Activated naive CD8-positive, alpha-beta T cell treated with anti-CD3 and anti-CD28 coated beads, Interleukin-2, amount 10 ng/mL, durations not matched to agents 7 days and 5 days (primary cell): ENCODE measurements at regions not wholly inside any gene's neighbourhood (a gene's known extent, or its start where the extent isn't known, plus 50 kb on each side); places are given as distances from the start of the nearest gene placed in this dataset.

Experiments used
- ATAC-seq: fragments of 150-1000 bp; cut with Tn5 transposase; one replicate; pipeline ENCODE4 v1.10.0; 2021; ENCODE audit warnings: low read depth, moderate library complexity
- POLR2A ChIA-PET: fragments of 350-600 bp; sonication (Branson Sonifier 250); formaldehyde crosslinking; loops from one replicate; lab custom pipeline; 2021; ENCODE audit warnings: antibody characterized with exemption; lab: Charles Lee
- DNase-seq: peaks from one replicate; pipeline ENCODE4 v3.0.0; 2021
- H3K27ac Mint-ChIP-seq: one replicate; pipeline ENCODE4 v1.8.0; 2022; ENCODE audit warnings: mild to moderate bottlenecking, mixed read lengths
- H3K27me3 Mint-ChIP-seq: one replicate; pipeline ENCODE4 v1.8.0; 2022; ENCODE audit warnings: mild to moderate bottlenecking, moderate library complexity, mixed read lengths
- H3K36me3 Mint-ChIP-seq: one replicate; pipeline ENCODE4 v1.8.0; 2021; ENCODE audit warnings: mild to moderate bottlenecking, mixed read lengths
- H3K4me1 Mint-ChIP-seq: one replicate; pipeline ENCODE4 v1.8.0; 2021; ENCODE audit warnings: mixed read lengths
- H3K4me3 Mint-ChIP-seq: one replicate; pipeline ENCODE4 v1.8.0; 2022; ENCODE audit warnings: mild to moderate bottlenecking, moderate library complexity, mixed read lengths
- H3K9me3 Mint-ChIP-seq: one replicate; pipeline ENCODE4 v1.8.0; 2021; ENCODE audit warnings: mixed read lengths

DNA sequence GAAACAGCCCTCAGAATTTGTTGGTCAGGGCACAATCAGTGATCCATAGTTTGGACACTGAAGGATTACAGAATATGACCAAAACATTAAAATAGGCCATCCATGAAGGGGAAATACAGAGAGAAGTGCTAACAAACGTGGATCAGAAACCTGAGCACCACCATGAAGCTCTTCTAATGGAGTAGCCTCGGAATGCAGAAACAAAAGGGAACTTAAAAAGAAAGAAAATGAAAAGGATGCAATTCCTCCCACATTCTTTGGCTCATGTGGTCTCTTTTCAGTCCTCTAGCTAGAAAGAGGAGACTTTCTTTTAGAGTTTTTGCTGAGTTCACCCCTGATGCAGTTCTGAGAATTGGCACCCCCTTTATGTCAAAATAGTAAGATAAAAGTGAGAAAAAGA, 989.8 kb upstream of the B3GALT2 start:
- Mint-ChIP-seq H3K27ac (no peak overlapping the region), H3K4me3 (no peak overlapping the region), H3K27me3 (no peaks in the 10 kb centered on the region), H3K36me3 (no peaks in the 10 kb centered on the region), H3K9me3 (no peaks in the 10 kb centered on the region), H3K4me1 (no peaks in the 10 kb centered on the region)
- DNase-seq (no peak), ATAC-seq (no peak)
- POLR2A ChIA-PET = no interaction called here

DNA sequence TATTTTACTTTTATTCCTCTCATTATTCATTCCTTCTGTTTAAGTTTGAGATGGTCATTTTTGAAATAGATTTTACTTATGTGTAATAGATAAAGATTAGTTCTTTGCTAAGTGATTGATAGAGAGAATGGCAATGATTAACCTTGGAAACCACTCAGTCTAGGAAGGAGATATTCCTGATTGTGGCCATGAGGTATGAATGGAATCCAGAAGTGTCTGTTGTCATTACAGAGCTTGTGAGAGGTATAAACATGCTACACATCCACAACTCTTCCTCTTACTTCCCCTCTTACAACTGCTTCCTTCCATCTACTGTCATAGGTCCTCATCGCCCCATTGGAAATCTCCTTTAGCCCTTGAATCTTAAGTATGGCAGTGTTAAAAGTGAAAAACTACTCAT, 988.8 kb upstream of the B3GALT2 start:
- Mint-ChIP-seq H3K4me3 (no peak overlapping the region), H3K27me3 (no peaks in the 10 kb centered on the region), H3K36me3 (no peaks in the 10 kb centered on the region), H3K4me1 (no peaks in the 10 kb centered on the region), H3K9me3 (peaks cover 1% of the 10 kb centered on the region), H3K27ac (no peak overlapping the region)
- DNase-seq = no peak
- POLR2A ChIA-PET = no interaction called here
- no peak for ATAC-seq

DNA sequence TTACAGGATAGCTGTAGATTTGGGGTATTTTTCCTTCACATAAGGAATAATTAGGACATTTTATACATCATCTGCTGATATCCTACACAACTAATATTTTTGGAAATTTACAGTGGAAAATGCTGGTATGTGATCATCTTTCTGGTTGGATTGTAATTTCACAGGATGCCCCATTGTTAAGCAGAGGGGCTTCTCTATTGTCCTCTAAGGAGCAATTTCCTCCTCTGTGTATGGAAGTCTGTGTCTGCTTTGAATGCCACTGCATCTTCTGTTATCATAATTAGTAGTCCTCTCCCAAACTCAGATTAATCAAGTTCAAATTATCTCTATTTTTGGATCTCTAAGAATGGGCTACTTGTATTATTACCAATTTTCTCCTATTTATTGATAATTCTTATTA, 988.1 kb upstream of the B3GALT2 start:
- no peak overlapping the region for H3K4me3 Mint-ChIP-seq
- H3K4me1 Mint-ChIP-seq = no peaks in the 10 kb centered on the region
- DNase-seq (no peak), ATAC-seq (no peak)
- H3K27me3 Mint-ChIP-seq = no peaks in the 10 kb centered on the region
- H3K36me3 Mint-ChIP-seq = no peaks in the 10 kb centered on the region
- H3K9me3 Mint-ChIP-seq = peaks cover 1% of the 10 kb centered on the region
- no peak overlapping the region for H3K27ac Mint-ChIP-seq
- POLR2A ChIA-PET = no interaction called here

DNA sequence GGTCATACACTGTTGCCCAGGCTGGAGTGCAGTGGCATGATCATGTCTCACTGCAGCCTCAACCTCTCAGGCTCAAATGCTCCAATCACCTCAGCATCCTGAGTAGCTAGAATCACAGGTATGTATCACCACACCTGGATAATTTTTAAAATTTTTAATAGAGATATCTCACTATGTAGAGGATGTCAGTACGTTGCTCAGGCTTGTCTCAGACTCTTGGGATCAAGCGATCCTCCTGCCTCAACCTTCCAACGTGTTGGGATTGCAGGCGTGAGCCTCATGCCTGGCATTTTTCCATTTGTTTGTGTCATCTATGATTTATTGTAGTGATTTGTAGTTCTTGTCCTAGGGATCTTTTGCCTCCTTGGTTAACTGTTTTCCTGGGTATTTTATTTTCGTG, 985.2 kb upstream of the B3GALT2 start:
- Mint-ChIP-seq H3K27ac (no peak overlapping the region), H3K27me3 (no peaks in the 10 kb centered on the region), H3K9me3 (peaks cover 3% of the 10 kb centered on the region), H3K4me3 (no peak overlapping the region), H3K36me3 (no peaks in the 10 kb centered on the region), H3K4me1 (no peaks in the 10 kb centered on the region)
- DNase-seq (no peak), ATAC-seq (no peak)
- POLR2A ChIA-PET = no interaction called here

DNA sequence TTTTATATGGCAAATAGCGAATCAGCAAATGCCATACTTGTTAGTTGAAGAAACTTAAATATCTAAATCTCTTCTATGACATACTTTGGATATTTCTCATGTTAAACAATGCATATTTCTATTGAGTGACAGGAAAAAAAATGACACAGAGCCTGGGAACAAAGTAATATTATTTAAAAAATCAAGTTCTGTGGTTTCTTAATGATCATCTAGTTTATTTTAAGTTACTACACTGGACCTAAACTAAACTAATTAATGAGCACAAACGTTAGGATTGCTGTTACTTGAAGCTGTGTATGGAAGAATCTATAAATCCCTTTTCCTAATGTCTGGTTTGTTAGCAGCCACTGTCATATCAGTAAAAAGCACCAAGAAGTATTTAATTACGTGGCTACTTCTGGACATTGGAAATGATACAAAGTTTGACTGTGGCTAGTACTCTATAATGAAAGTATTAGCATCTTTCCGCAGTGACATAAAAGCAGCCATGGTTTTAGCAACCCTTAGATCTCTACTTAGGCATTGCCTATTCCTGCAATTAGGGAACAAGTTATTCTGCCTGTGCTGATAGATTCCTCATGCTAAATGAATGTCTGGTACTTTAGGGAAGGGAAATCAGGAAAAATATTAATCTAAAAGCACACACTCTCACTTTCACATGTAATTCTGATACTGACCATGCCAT, 981.7 kb upstream of the B3GALT2 start:
- Mint-ChIP-seq H3K4me1 (no peaks in the 10 kb centered on the region), H3K27me3 (no peaks in the 10 kb centered on the region), H3K4me3 (no peak overlapping the region), H3K9me3 (peaks cover 3% of the 10 kb centered on the region), H3K27ac (no peak overlapping the region), H3K36me3 (peaks cover 2% of the 10 kb centered on the region)
- ATAC-seq (no peak), DNase-seq (no peak)
- POLR2A ChIA-PET = no interaction called here

DNA sequence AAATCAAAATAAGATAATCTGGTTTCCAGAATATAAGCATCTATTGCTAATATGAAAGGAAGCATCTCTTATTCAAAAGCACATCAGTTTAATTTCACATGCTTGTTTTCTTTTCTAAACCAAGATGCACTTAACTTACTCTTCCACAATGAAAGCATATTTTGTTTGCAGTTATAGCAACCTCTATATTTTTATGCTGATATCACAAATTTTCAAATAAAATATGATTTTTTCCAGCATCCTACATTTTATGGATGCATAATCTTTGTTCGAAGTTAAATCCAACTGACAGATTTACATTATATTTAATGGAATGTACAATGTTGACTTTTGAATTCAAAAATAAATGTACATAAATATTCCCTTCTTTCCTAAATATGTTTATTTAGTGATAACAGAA, 978.3 kb upstream of the B3GALT2 start:
- H3K27me3 Mint-ChIP-seq = no peaks in the 10 kb centered on the region
- H3K36me3 Mint-ChIP-seq = peaks cover 2% of the 10 kb centered on the region
- DNase-seq = no peak
- POLR2A ChIA-PET = no interaction called here
- H3K4me1 Mint-ChIP-seq = no peaks in the 10 kb centered on the region
- no peak overlapping the region for H3K27ac Mint-ChIP-seq
- H3K4me3 Mint-ChIP-seq = no peak overlapping the region
- ATAC-seq = no peak
- H3K9me3 Mint-ChIP-seq = peaks cover 2% of the 10 kb centered on the region

DNA sequence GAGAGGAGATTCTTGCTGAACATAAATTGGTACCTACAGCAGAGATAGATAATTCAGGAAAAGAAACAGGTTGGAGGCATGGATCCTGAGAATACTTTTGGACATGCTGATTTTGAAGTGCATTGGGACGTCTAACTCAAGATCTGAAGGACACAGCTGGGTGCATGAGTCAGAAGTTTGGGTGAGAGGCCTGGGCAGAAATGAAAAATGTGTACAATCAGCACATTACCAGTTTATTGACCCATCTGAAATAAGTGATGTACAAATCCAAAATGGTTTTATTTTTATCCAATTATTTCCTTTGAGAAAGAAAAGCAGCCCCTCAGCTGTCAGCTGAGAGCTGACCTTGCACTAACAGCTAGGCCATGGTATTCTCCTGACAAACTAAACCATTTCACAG, 975.2 kb upstream of the B3GALT2 start:
- POLR2A ChIA-PET = no interaction called here
- H3K9me3 Mint-ChIP-seq = peaks cover under 1% of the 10 kb centered on the region
- H3K4me1 Mint-ChIP-seq = no peaks in the 10 kb centered on the region
- no peaks in the 10 kb centered on the region for H3K27me3 Mint-ChIP-seq
- no peak overlapping the region for H3K4me3 Mint-ChIP-seq
- ATAC-seq (no peak), DNase-seq (no peak)
- no peak overlapping the region for H3K27ac Mint-ChIP-seq
- peaks cover 2% of the 10 kb centered on the region for H3K36me3 Mint-ChIP-seq

DNA sequence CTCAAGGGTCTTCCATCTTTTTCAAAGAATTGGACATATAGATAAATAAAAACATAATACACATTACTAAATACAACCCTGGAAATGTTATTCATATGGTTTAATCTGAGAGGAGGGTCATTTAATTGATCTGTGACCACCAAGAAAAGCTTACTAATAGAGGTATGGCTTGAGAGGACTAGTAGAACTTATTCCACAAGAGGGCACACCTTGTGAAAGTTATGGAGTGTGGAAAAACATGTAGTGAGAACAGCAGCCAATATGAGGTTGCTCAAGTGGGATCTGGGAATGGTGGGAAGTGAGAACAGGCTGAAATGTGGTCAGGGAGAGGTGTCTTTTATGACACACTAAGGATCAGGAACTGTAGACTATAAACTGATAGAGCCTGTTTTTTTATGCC, 973.5 kb upstream of the B3GALT2 start:
- Mint-ChIP-seq H3K4me1 (no peaks in the 10 kb centered on the region), H3K4me3 (no peak overlapping the region), H3K36me3 (no peaks in the 10 kb centered on the region), H3K9me3 (no peaks in the 10 kb centered on the region), H3K27ac (no peak overlapping the region), H3K27me3 (no peaks in the 10 kb centered on the region)
- ATAC-seq (no peak), DNase-seq (no peak)
- POLR2A ChIA-PET = no interaction called here

DNA sequence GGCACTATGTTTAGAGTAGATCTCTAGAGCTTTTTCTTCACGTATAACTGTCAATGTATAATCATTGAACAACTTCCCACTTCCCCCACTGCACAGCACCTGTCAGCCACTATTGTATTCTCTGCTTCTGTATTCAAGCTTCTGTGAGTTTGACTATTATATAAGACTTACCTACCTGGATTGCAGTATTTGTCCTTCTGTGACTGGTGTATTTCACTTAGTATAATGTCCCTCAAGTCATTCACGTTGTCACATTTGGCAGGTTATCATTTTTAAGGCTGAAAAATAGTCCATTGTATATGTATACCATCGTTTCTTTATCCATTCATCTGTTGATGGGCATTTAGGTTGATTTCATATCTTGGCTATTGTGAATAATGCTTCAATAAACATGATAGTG, 969.5 kb upstream of the B3GALT2 start:
- no peak for DNase-seq
- POLR2A ChIA-PET = no interaction called here
- no peaks in the 10 kb centered on the region for H3K27me3 Mint-ChIP-seq
- peaks cover 2% of the 10 kb centered on the region for H3K4me1 Mint-ChIP-seq
- no peaks in the 10 kb centered on the region for H3K36me3 Mint-ChIP-seq
- H3K4me3 Mint-ChIP-seq = no peak overlapping the region
- no peak for ATAC-seq
- H3K9me3 Mint-ChIP-seq = no peaks in the 10 kb centered on the region
- H3K27ac Mint-ChIP-seq = no peak overlapping the region

DNA sequence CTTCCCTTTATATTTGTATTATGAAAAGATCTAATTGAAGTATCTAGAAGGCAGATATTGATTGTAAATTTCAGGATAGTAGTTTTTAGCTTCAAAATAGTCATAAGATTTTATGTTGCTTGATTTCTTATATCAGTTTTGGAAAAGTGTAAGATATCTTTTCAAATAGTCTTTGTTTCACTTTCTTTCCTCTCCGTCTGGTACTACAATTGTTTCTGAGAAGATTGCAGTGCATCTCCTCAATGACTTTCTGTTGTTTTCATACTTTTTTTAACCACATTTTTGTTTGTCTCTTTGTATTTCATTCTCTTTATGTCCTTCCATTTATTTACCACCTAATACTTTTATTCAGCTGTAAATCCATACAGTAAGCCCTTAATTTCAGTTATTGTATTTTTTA, 964.6 kb upstream of the B3GALT2 start:
- DNase-seq (no peak), ATAC-seq (no peak)
- POLR2A ChIA-PET = interaction anchor here (0.7 kb wide), 1 partner anchor 74 kb away, joined by 3 read pairs; no protein-coding TSS in a partner anchor
- Mint-ChIP-seq H3K27ac (peak overlapping the region; percentile 81), H3K4me1 (peaks cover 5% of the 10 kb centered on the region), H3K9me3 (no peaks in the 10 kb centered on the region), H3K36me3 (no peaks in the 10 kb centered on the region), H3K27me3 (no peaks in the 10 kb centered on the region), H3K4me3 (peak overlapping the region; percentile 86)

DNA sequence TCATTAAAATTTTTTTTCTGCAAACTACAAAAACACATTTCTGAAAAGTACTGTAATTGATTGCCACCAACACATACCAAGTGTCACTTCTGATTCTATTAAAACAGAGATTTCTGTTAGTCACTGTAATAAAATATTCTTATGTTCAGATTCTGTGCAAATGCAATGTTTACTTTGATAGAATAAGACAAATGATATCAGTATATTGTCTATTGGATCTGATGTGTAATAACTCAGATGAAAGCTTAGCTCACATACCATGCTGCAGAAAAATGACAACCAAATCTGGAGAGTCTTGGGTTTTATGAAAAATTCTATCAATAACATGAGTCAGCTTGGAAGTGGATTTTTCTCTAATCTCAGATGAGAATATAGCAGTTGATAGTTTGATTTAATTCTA, 963.8 kb upstream of the B3GALT2 start:
- H3K27me3 Mint-ChIP-seq = no peaks in the 10 kb centered on the region
- H3K27ac Mint-ChIP-seq = peak overlapping the region; percentile 12
- H3K9me3 Mint-ChIP-seq = no peaks in the 10 kb centered on the region
- POLR2A ChIA-PET = no interaction called here
- H3K4me3 Mint-ChIP-seq = no peak overlapping the region
- peaks cover 5% of the 10 kb centered on the region for H3K4me1 Mint-ChIP-seq
- ATAC-seq (no peak), DNase-seq (no peak)
- no peaks in the 10 kb centered on the region for H3K36me3 Mint-ChIP-seq

DNA sequence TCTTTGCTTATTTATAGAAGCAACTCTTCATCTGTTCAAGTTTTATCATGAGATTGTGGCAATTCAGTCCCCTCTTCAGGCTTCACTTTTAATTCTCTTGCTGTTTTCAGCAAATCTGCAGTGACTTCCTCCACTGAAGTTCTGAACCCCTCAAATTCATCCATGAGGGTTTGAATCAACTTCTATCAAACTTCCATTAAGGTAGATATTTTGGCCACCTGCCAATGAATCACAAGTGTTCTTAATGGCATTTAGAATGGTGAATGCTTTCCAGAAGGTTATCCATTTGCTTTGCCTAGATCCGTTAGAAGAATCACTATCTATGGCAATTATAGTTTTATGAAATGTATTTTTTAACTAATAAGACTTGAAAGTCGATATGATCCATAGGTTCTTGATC, 946.7 kb upstream of the B3GALT2 start:
- Mint-ChIP-seq H3K36me3 (no peaks in the 10 kb centered on the region), H3K9me3 (no peaks in the 10 kb centered on the region), H3K4me1 (peaks cover 6% of the 10 kb centered on the region), H3K27ac (no peak overlapping the region), H3K4me3 (no peak overlapping the region), H3K27me3 (no peaks in the 10 kb centered on the region)
- POLR2A ChIA-PET = no interaction called here
- DNase-seq = no peak
- no peak for ATAC-seq

DNA sequence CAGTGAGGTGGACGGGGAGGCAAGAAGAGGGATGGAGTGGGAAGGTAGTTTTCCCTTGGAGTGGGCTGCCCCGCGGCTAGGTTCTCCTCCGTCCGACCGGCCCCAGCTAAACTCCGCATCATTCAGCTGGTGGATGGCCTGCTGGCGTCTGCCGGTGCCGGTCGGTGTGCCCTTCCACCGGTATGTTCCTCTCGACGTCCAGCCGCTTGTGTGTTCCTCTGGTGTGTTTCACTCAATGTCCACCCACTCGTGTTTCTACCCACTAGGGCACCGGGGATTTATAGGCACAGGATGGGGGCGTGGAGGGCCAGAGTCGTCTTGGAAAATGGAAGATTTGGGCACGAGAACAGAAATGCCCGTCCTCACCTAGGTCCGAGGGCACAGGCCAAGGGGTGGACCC, 931.7 kb upstream of the B3GALT2 start:
- Mint-ChIP-seq H3K27me3 (no peaks in the 10 kb centered on the region), H3K4me3 (no peak overlapping the region), H3K9me3 (peaks cover 1% of the 10 kb centered on the region), H3K4me1 (no peaks in the 10 kb centered on the region), H3K36me3 (no peaks in the 10 kb centered on the region), H3K27ac (no peak overlapping the region)
- ATAC-seq (no peak), DNase-seq (no peak)
- POLR2A ChIA-PET = no interaction called here

DNA sequence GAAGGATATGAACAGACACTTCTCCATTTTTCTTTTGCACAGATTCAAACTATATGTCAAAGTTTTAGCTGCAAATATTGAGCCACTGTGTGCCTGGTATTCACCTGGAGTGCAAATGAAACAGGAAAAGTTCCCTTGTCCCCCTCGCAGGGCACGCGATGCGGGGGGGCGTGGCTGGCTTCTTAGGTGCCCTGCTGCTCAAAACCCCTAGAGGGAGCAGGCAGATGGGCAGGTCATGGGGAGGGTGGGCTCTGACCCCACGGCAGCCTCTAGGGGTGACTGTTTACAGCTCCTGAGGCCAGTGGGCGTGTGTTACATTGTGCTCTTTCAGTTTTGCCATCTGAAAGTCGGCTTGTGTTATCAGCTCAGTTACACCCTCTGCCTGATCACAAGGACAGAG, 931.2 kb upstream of the B3GALT2 start:
- H3K4me1 Mint-ChIP-seq = no peaks in the 10 kb centered on the region
- no peak for DNase-seq
- H3K27ac Mint-ChIP-seq = no peak overlapping the region
- H3K36me3 Mint-ChIP-seq = no peaks in the 10 kb centered on the region
- H3K27me3 Mint-ChIP-seq = no peaks in the 10 kb centered on the region
- no peaks in the 10 kb centered on the region for H3K9me3 Mint-ChIP-seq
- POLR2A ChIA-PET = no interaction called here
- H3K4me3 Mint-ChIP-seq = no peak overlapping the region
- no peak for ATAC-seq

DNA sequence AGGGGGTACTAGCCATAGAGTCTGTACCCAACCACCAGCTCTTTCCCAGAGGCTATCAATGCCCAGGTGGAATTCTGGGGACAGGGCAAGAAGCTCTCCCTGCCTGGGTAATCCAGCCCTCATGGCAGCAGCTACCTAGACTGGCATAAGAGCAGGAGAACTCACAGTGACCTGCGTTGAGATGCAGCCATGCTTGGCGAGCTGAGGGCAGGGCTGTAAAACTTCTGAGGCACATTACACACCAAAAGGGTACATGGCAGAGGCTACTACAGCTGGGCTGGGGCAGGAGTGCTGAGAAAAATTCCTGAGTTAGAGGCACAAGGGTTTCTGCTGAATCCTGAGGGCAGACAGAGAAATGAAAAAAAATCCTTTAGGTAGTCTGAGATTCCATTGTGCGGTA, 927.9 kb upstream of the B3GALT2 start:
- no peak for ATAC-seq
- Mint-ChIP-seq H3K4me1 (no peaks in the 10 kb centered on the region), H3K27me3 (no peaks in the 10 kb centered on the region), H3K4me3 (no peak overlapping the region), H3K9me3 (no peaks in the 10 kb centered on the region), H3K36me3 (no peaks in the 10 kb centered on the region), H3K27ac (no peak overlapping the region)
- no peak for DNase-seq
- POLR2A ChIA-PET = no interaction called here
